ENCODE measurements at regions not wholly inside any gene's neighbourhood (a gene's known extent, or its start where the extent isn't known, plus 50 kb on each side); places are given as distances from the start of the nearest gene placed in this dataset.

GRCh38 chr7:136256491-136256890 lies 279.3 kb upstream of the MTPN start:
- TF ChIP-seq, protein P1, sequence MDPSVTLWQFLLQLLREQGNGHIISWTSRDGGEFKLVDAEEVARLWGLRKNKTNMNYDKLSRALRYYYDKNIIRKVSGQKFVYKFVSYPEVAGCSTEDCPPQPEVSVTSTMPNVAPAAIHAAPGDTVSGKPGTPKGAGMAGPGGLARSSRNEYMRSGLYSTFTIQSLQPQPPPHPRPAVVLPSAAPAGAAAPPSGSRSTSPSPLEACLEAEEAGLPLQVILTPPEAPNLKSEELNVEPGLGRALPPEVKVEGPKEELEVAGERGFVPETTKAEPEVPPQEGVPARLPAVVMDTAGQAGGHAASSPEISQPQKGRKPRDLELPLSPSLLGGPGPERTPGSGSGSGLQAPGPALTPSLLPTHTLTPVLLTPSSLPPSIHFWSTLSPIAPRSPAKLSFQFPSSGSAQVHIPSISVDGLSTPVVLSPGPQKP (IDR thresholded peaks at IDR 0.05; ENCODE audit: borderline replicate concordance, low read depth, low read length) = no peak
- TF ChIP-seq, protein P2, sequence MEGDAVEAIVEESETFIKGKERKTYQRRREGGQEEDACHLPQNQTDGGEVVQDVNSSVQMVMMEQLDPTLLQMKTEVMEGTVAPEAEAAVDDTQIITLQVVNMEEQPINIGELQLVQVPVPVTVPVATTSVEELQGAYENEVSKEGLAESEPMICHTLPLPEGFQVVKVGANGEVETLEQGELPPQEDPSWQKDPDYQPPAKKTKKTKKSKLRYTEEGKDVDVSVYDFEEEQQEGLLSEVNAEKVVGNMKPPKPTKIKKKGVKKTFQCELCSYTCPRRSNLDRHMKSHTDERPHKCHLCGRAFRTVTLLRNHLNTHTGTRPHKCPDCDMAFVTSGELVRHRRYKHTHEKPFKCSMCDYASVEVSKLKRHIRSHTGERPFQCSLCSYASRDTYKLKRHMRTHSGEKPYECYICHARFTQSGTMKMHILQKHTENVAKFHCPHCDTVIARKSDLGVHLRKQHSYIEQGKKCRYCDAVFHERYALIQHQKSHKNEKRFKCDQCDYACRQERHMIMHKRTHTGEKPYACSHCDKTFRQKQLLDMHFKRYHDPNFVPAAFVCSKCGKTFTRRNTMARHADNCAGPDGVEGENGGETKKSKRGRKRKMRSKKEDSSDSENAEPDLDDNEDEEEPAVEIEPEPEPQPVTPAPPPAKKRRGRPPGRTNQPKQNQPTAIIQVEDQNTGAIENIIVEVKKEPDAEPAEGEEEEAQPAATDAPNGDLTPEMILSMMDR (conservative IDR thresholded peaks at IDR 0.05; ENCODE audit: low read depth, low read length) = no peak
- TF ChIP-seq, protein P3, sequence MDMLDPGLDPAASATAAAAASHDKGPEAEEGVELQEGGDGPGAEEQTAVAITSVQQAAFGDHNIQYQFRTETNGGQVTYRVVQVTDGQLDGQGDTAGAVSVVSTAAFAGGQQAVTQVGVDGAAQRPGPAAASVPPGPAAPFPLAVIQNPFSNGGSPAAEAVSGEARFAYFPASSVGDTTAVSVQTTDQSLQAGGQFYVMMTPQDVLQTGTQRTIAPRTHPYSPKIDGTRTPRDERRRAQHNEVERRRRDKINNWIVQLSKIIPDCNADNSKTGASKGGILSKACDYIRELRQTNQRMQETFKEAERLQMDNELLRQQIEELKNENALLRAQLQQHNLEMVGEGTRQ (IDR thresholded peaks at IDR 0.05; ENCODE audit: low read depth, low read length) = no peak
- TF ChIP-seq SMC3 (IDR thresholded peaks at IDR 0.05; ENCODE audit: low read depth, low read length) = no peak
- no peak for TF ChIP-seq RCOR1 (IDR thresholded peaks at IDR 0.05; ENCODE audit: insufficient replicate concordance, low read length)
